C4-2B (cell line): ENCODE measurements at regions not wholly inside any gene's neighbourhood (a gene's known extent, or its start where the extent isn't known, plus 50 kb on each side); places are given as distances from the start of the nearest gene placed in this dataset.

ENCODE experiments used
- H3K27ac ChIP-seq: fragments of 450-650 bp; 2 replicates; pipeline ENCODE4 v1.5.1; 2017
- CTCF ChIP-seq: fragments of 450-650 bp; conservative IDR thresholded peaks from 2 replicates; pipeline ENCODE4 v1.5.1; 2017; ENCODE audit warnings: mild to moderate bottlenecking
- ZFX ChIP-seq: fragments of 450-650 bp; IDR thresholded peaks from 2 replicates; pipeline ENCODE4 v1.6.1; 2017

GRCh38 chr5:31086839-31087415 lies 106.6 kb upstream of the CDH6 start:
- TF ChIP-seq ZFX = no peak
- no peak for TF ChIP-seq CTCF
- H3K27ac ChIP-seq = no peak overlapping the region

GRCh38 chr5:31084871-31085270 lies 108.6 kb upstream of the CDH6 start:
- no peak overlapping the region for H3K27ac ChIP-seq
- TF ChIP-seq ZFX = no peak
- no peak for TF ChIP-seq CTCF

- TF ChIP-seq CTCF (no peak), ZFX (no peak)
- H3K27ac ChIP-seq = no peak overlapping the region
Measured at GRCh38 chr5:31083364-31083763, 110.1 kb upstream of the CDH6 start.

- no peak for TF ChIP-seq CTCF
- no peak for TF ChIP-seq ZFX
- no peak overlapping the region for H3K27ac ChIP-seq
Measured at GRCh38 chr5:31079668-31080067, 113.8 kb upstream of the CDH6 start.

- no peak overlapping the region for H3K27ac ChIP-seq
- TF ChIP-seq CTCF (no peak), ZFX (no peak)
Measured at GRCh38 chr5:31078956-31079355, 114.5 kb upstream of the CDH6 start.

GRCh38 chr5:31075981-31076380 lies 117.5 kb upstream of the CDH6 start:
- TF ChIP-seq CTCF = no peak
- no peak for TF ChIP-seq ZFX
- no peak overlapping the region for H3K27ac ChIP-seq

- no peak for TF ChIP-seq CTCF
- no peak for TF ChIP-seq ZFX
- H3K27ac ChIP-seq = no peak overlapping the region
Measured at GRCh38 chr5:31068287-31068686, 125.2 kb upstream of the CDH6 start.
